H9 (cell line): ENCODE measurements at regions not wholly inside any gene's neighbourhood (a gene's known extent, or its start where the extent isn't known, plus 50 kb on each side); places are given as distances from the start of the nearest gene placed in this dataset.

ENCODE experiments used
- DNase-seq: peaks from one replicate; pipeline ENCODE4 v3.0.0-alpha.2; 2017
- H2AFZ ChIP-seq: one replicate; pipeline ENCODE4 v1.6.1; 2013; ENCODE audit warnings: mild to moderate bottlenecking, low read length, control low read depth, moderate library complexity
- H2AK5ac ChIP-seq: 2 replicates; pipeline ENCODE4 v1.6.1; 2013; ENCODE audit warnings: low read length, control low read depth, mixed read lengths; ENCODE audit not compliant: insufficient read length
- H2BK120ac ChIP-seq: one replicate; pipeline ENCODE4 v1.6.1; 2013; ENCODE audit warnings: low read depth, mild to moderate bottlenecking, low read length, control low read depth, inconsistent platforms; ENCODE audit not compliant: poor library complexity, severe bottlenecking
- H2BK12ac ChIP-seq: 2 replicates; pipeline ENCODE4 v1.6.1; 2013; ENCODE audit warnings: low read length, control low read depth, mixed read lengths, low read depth; ENCODE audit not compliant: insufficient read length
- H2BK15ac ChIP-seq: 2 replicates; pipeline ENCODE4 v1.6.1; 2013; ENCODE audit warnings: low read depth, low read length, control low read depth
- H2BK20ac ChIP-seq: one replicate; pipeline ENCODE4 v1.6.1; 2013; ENCODE audit warnings: low read depth, mild to moderate bottlenecking, low read length, control low read depth, inconsistent platforms; ENCODE audit not compliant: poor library complexity, severe bottlenecking
- H2BK5ac ChIP-seq: 2 replicates; pipeline ENCODE4 v1.6.1; 2013; ENCODE audit warnings: low read length, control low read depth, mixed read lengths; ENCODE audit not compliant: insufficient read length
- H3K14ac ChIP-seq: 2 replicates; pipeline ENCODE4 v1.6.1; 2013; ENCODE audit warnings: low read length, control low read depth; ENCODE audit not compliant: insufficient read depth
- H3K18ac ChIP-seq: 2 replicates; pipeline ENCODE4 v1.6.1; 2013; ENCODE audit warnings: low read depth, mild to moderate bottlenecking, mixed read lengths, low read length, control low read depth; ENCODE audit not compliant: insufficient read length
- H3K23ac ChIP-seq: 2 replicates; pipeline ENCODE4 v1.6.1; 2013; ENCODE audit warnings: low read length, control low read depth, mixed read lengths, low read depth; ENCODE audit not compliant: insufficient read length
- H3K23me2 ChIP-seq: 2 replicates; pipeline ENCODE4 v1.6.1; 2013; ENCODE audit warnings: low read depth, mild to moderate bottlenecking, mixed read lengths, low read length, control low read depth; ENCODE audit not compliant: insufficient read length, poor library complexity, severe bottlenecking
- H3K27ac ChIP-seq: 2 replicates; pipeline ENCODE4 v1.5.1; 2013; ENCODE audit warnings: low read length, control low read depth, mixed read lengths, low read depth; ENCODE audit not compliant: insufficient read length
- H3K27me3 ChIP-seq: 2 replicates; pipeline ENCODE4 v1.6.1; 2013; ENCODE audit warnings: low read length, control low read depth, inconsistent platforms; ENCODE audit not compliant: insufficient read depth
- H3K4ac ChIP-seq: 2 replicates; pipeline ENCODE4 v1.6.1; 2013; ENCODE audit warnings: low read depth, mild to moderate bottlenecking, control low read depth, inconsistent platforms, low read length, moderate library complexity
- H3K4me1 ChIP-seq: 2 replicates; pipeline ENCODE4 v1.6.1; 2013; ENCODE audit warnings: low read length, control low read depth, inconsistent platforms; ENCODE audit not compliant: insufficient read depth
- H3K4me2 ChIP-seq: 2 replicates; pipeline ENCODE4 v1.6.1; 2013; ENCODE audit warnings: low read length, control low read depth, mixed read lengths; ENCODE audit not compliant: insufficient read length, insufficient read depth
- H3K56ac ChIP-seq: 2 replicates; pipeline ENCODE4 v1.6.1; 2013; ENCODE audit warnings: low read depth, mild to moderate bottlenecking, mixed read lengths, low read length, control low read depth; ENCODE audit not compliant: insufficient read length
- H3K79me1 ChIP-seq: 2 replicates; pipeline ENCODE4 v1.6.1; 2013; ENCODE audit warnings: low read depth, mild to moderate bottlenecking, moderate library complexity, low read length, control low read depth, inconsistent platforms; ENCODE audit not compliant: insufficient read depth, poor library complexity, severe bottlenecking
- H3K79me2 ChIP-seq: 2 replicates; pipeline ENCODE4 v1.6.1; 2013; ENCODE audit warnings: low read length, control low read depth, inconsistent platforms; ENCODE audit not compliant: insufficient read depth
- H3K9ac ChIP-seq: 2 replicates; pipeline ENCODE4 v1.6.1; 2013; ENCODE audit warnings: low read length, control low read depth, mixed read lengths; ENCODE audit not compliant: insufficient read length; ENCODE audit errors: extremely low read depth
- H3K9me3 ChIP-seq: one replicate; pipeline ENCODE4 v1.6.1; 2013; ENCODE audit warnings: low read depth, low read length, inconsistent platforms; ENCODE audit not compliant: control insufficient read depth
- H3T11ph ChIP-seq: one replicate; pipeline ENCODE4 v1.6.1; 2013; ENCODE audit warnings: mild to moderate bottlenecking, low read length, control low read depth, inconsistent platforms
- H4K20me1 ChIP-seq: one replicate; pipeline ENCODE4 v1.6.1; 2013; ENCODE audit not compliant: control insufficient read depth, insufficient read length, insufficient read depth
- H4K5ac ChIP-seq: 2 replicates; pipeline ENCODE4 v1.6.1; 2013; ENCODE audit warnings: low read depth, mild to moderate bottlenecking, mixed read lengths, low read length, control low read depth; ENCODE audit not compliant: insufficient read length
- H4K8ac ChIP-seq: replicated peaks from 2 replicates; pipeline ENCODE4 v1.6.1; 2013; ENCODE audit warnings: low read length, control low read depth, mixed read lengths, low read depth; ENCODE audit not compliant: insufficient read length
- H4K91ac ChIP-seq: 2 replicates; pipeline ENCODE4 v1.6.1; 2013; ENCODE audit warnings: low read depth, mild to moderate bottlenecking, moderate library complexity, mixed read lengths, low read length, control low read depth; ENCODE audit not compliant: insufficient read length
- H3K27ac Mint-ChIP-seq, 3 experiments: 2 replicates in 2 of 3; 3 replicates in 1 of 3; pipeline ENCODE4 v1.8.0; 2020 to 2021; ENCODE audit warnings: mixed read lengths in 3 of 3, mild to moderate bottlenecking in 1 of 3, moderate library complexity in 1 of 3
- H3K27me3 Mint-ChIP-seq: 2 replicates; pipeline ENCODE4 v1.8.0; 2021; ENCODE audit warnings: low read depth, mild to moderate bottlenecking, moderate library complexity, mixed read lengths
- H3K36me3 Mint-ChIP-seq, 3 experiments: 2 replicates in 2 of 3; 3 replicates in 1 of 3; pipeline ENCODE4 v1.8.0; 2020 to 2021; ENCODE audit warnings: low read depth in 3 of 3, mixed read lengths in 3 of 3; ENCODE audit not compliant: insufficient read depth in 1 of 3
- H3K4me1 Mint-ChIP-seq, 2 experiments: 2 replicates each; pipeline ENCODE4 v1.8.0; 2020; ENCODE audit warnings: mixed read lengths in 2 of 2
- H3K4me3 Mint-ChIP-seq, 2 experiments: 2 replicates in 1 of 2; 3 replicates in 1 of 2; pipeline ENCODE4 v1.8.0; 2020 to 2021; ENCODE audit warnings: mild to moderate bottlenecking in 2 of 2, mixed read lengths in 2 of 2, moderate library complexity in 1 of 2
- H3K9me3 Mint-ChIP-seq, 2 experiments: 2 replicates in 1 of 2; 3 replicates in 1 of 2; pipeline ENCODE4 v1.8.0; 2020; ENCODE audit warnings: mild to moderate bottlenecking in 2 of 2, mixed read lengths in 2 of 2, moderate library complexity in 1 of 2
- CTCF ChIP-seq: fragments of 200-600 bp; sonication (generic); conservative IDR thresholded peaks from 3 replicates; pipeline ENCODE4 v1.8.0; 2021; ENCODE audit warnings: antibody characterized with exemption, mild to moderate bottlenecking
- WGBS: extraction: QIAGEN DNeasy Blood & Tissue Kit; methylation state at CpG from one replicate; pipeline ENCODE4 v1.1.7; 2013; ENCODE audit warnings: missing lambda C conversion rate, low lambda C conversion rate, mixed read lengths; ENCODE audit not compliant: insufficient read length; ENCODE audit errors: extremely low coverage; 5-methylcytosine and 5-hydroxymethylcytosine counted together

DNA sequence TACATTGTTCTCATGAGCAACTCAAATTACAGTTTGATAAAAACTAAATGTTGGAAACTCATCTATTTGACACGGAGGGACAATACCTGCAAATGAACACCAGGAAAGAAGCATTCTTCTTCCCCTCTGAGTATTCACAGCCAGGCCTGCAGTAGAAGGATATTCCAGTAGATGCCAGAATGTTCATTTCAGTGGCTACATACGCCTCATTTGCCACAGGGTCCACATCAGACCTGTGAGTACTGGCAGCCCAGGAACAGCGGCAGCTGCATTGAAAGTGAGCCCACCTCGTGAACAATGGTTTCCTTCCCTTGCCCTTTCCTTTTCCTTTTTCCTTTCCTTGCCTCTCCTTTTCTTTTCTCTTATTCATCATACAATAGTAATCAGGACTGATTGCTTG lies 81.1 kb upstream of the NEIL3 start:
- Histone ChIP-seq H3K14ac (no peak overlapping the region), H2AFZ (peak overlapping the region; percentile 56), H2BK20ac (no peak overlapping the region), H3K79me2 (no peaks in the 10 kb centered on the region), H3K23ac (no peak overlapping the region), H4K5ac (no peak overlapping the region), H3K27ac (no peak overlapping the region), H3K27me3 (no peaks in the 10 kb centered on the region), H2BK12ac (no peak overlapping the region), H3T11ph (no peak overlapping the region), H2AK5ac (no peak overlapping the region), H2BK5ac (no peak overlapping the region), H4K20me1 (no peaks in the 10 kb centered on the region), H3K79me1 (no peaks in the 10 kb centered on the region), H4K8ac (no peak overlapping the region), H4K91ac (no peak overlapping the region), H3K4ac (no peak overlapping the region), H3K4me2 (no peak overlapping the region), H3K18ac (no peak overlapping the region), H3K9me3 (no peaks in the 10 kb centered on the region), H2BK120ac (no peak overlapping the region), H3K23me2 (no peaks in the 10 kb centered on the region), H2BK15ac (no peak overlapping the region), H3K4me1 (no peaks in the 10 kb centered on the region), H3K56ac (no peak overlapping the region), H3K9ac (no peak overlapping the region)
- no peak for TF ChIP-seq CTCF
- no peak for DNase-seq
- Mint-ChIP-seq H3K4me3 (no peak overlapping the region), H3K27ac (no peak overlapping the region), H3K9me3 (peaks cover 0 to 2% of the 10 kb centered on the region in 2 experiments; a peak in 1 of 5 replicates), H3K27me3 (no peaks in the 10 kb centered on the region), H3K4me1 (peaks cover 10 to 13% of the 10 kb centered on the region in 2 experiments), H3K36me3 (no peaks in the 10 kb centered on the region; a peak in 2 of 7 replicates)
- WGBS, result no CpG with 5 or more reads among the region's 4 CpGs
